H1 (cell line): ENCODE measurements at regions not wholly inside any gene's neighbourhood (a gene's known extent, or its start where the extent isn't known, plus 50 kb on each side); places are given as distances from the start of the nearest gene placed in this dataset.

Experiments
- CTCF ChIA-PET: fragments of 300-600 bp; sonication (Branson Sonifier 250); formaldehyde crosslinking; loops from one replicate; lab custom pipeline; 2021; ENCODE audit not compliant: partially characterized antibody; lab: Charles Lee
- POLR2A ChIA-PET: fragments of 300-600 bp; sonication (Branson Sonifier 250); formaldehyde crosslinking; loops from one replicate; lab custom pipeline; 2021; ENCODE audit warnings: inconsistent platforms; ENCODE audit not compliant: partially characterized antibody; lab: Charles Lee
- DNase-seq, 2 experiments: peaks; one replicate each; pipeline versions ENCODE4 v3.0.0 to v3.0.0-alpha.2; 2010 to 2022; ENCODE audit warnings: low spot score in 2 of 2, low read depth in 1 of 2, mixed read lengths in 1 of 2
- FAIRE-seq: peaks from 2 replicates; lab custom pipeline; 2011; peaks lifted over from hg19 to GRCh38; lab: Jason Lieb, UNC
- H2AFZ ChIP-seq: 2 replicates; pipeline ENCODE4 v1.8.1; 2012; ENCODE audit warnings: low read length, inconsistent platforms
- H2AK5ac ChIP-seq: 2 replicates; pipeline ENCODE4 v1.6.1; 2013; ENCODE audit warnings: low read depth, low read length
- H2BK120ac ChIP-seq: replicated peaks from 2 replicates; pipeline ENCODE3; 2013; ENCODE audit warnings: low read depth, low read length, inconsistent platforms
- H2BK12ac ChIP-seq: 2 replicates; pipeline ENCODE4 v1.6.1; 2013; ENCODE audit warnings: low read depth, low read length
- H2BK15ac ChIP-seq: 2 replicates; pipeline ENCODE4 v1.6.1; 2013; ENCODE audit warnings: low read length
- H2BK20ac ChIP-seq: 2 replicates; pipeline ENCODE4 v1.6.1; 2013; ENCODE audit warnings: low read length
- H2BK5ac ChIP-seq: 2 replicates; pipeline ENCODE4 v1.6.1; 2013; ENCODE audit warnings: low read depth, low read length
- H3K14ac ChIP-seq: 2 replicates; pipeline ENCODE4 v1.6.1; 2013; ENCODE audit warnings: inconsistent platforms; ENCODE audit not compliant: insufficient read length
- H3K18ac ChIP-seq: 2 replicates; pipeline ENCODE4 v1.6.1; 2013; ENCODE audit warnings: low read length; ENCODE audit errors: extremely low read depth
- H3K23ac ChIP-seq: 2 replicates; pipeline ENCODE4 v1.6.1; 2013; ENCODE audit warnings: inconsistent platforms; ENCODE audit not compliant: insufficient read length
- H3K23me2 ChIP-seq: 2 replicates; pipeline ENCODE4 v1.6.1; 2013; ENCODE audit warnings: low read depth, low read length
- H3K27ac ChIP-seq: 2 replicates; pipeline ENCODE4 v1.6.1; 2011; ENCODE audit warnings: low read depth, low read length, inconsistent platforms
- H3K27me3 ChIP-seq, 4 experiments: replicated peaks in 1 of 4; 1 replicate in 1 of 4; 2 replicates in 3 of 4; pipeline versions ENCODE4 v1.6.1 to v1.8.1; 2011 to 2013; ENCODE audit warnings: low read length in 3 of 4, mild to moderate bottlenecking in 3 of 4, inconsistent platforms in 2 of 4, mixed read lengths in 2 of 4, moderate library complexity in 1 of 4; ENCODE audit not compliant: control insufficient read depth in 3 of 4, insufficient read depth in 3 of 4; ENCODE audit errors: extremely low read depth in 1 of 4
- H3K36me3 ChIP-seq, 4 experiments: 2 replicates each; pipeline versions ENCODE4 v1.6.1 to v1.8.1; 2011 to 2013; ENCODE audit warnings: mild to moderate bottlenecking in 4 of 4, low read length in 3 of 4, moderate library complexity in 2 of 4, control low read depth in 1 of 4, inconsistent platforms in 1 of 4; ENCODE audit not compliant: insufficient read depth in 4 of 4, control insufficient read depth in 2 of 4
- H3K4ac ChIP-seq: replicated peaks from 2 replicates; pipeline ENCODE3; 2013; ENCODE audit warnings: low read length, low read depth, mixed read lengths, inconsistent platforms; ENCODE audit not compliant: insufficient read length
- H3K4me1 ChIP-seq, 4 experiments: replicated peaks in 1 of 4; 1 replicate in 1 of 4; 2 replicates in 3 of 4; pipeline versions ENCODE4 v1.6.1 to v1.8.1; 2011 to 2013; ENCODE audit warnings: low read length in 3 of 4, inconsistent platforms in 2 of 4, mixed read lengths in 1 of 4; ENCODE audit not compliant: insufficient read depth in 4 of 4, control insufficient read depth in 3 of 4
- H3K4me2 ChIP-seq, 2 experiments: 2 replicates each; pipeline versions ENCODE4 v1.6.1 to v1.8.1; 2011 to 2013; ENCODE audit warnings: low read depth in 2 of 2, low read length in 2 of 2, control low read depth in 1 of 2, inconsistent platforms in 1 of 2, mild to moderate bottlenecking in 1 of 2; ENCODE audit not compliant: insufficient read depth in 1 of 2
- H3K4me3 ChIP-seq, 4 experiments: fragments of 200-600, 300-600 bp in 1 of 4; sonication (generic), shearing (Covaris generic), sonication (Bioruptor Twin) in 1 of 4; 2 replicates each; pipeline versions ENCODE4 v1.5.1 to v1.8.1; 2011 to 2016; ENCODE audit warnings: low read length in 4 of 4, low read depth in 3 of 4, control low read depth in 2 of 4, inconsistent platforms in 2 of 4, mild to moderate bottlenecking in 2 of 4, mixed read lengths in 1 of 4, moderate library complexity in 1 of 4; ENCODE audit not compliant: insufficient read depth in 2 of 4; ENCODE audit errors: extremely low read depth in 1 of 4
- H3K56ac ChIP-seq: replicated peaks from 2 replicates; pipeline ENCODE3; 2013; ENCODE audit warnings: low read depth, mild to moderate bottlenecking, mixed read lengths, low read length, inconsistent platforms; ENCODE audit not compliant: insufficient read length
- H3K79me1 ChIP-seq: 2 replicates; pipeline ENCODE4 v1.6.1; 2013; ENCODE audit warnings: low read depth, low read length, control low read depth
- H3K79me2 ChIP-seq, 2 experiments: 2 replicates each; pipeline versions ENCODE4 v1.6.1 to v1.8.1; 2012 to 2013; ENCODE audit warnings: low read length in 2 of 2, mild to moderate bottlenecking in 2 of 2, inconsistent platforms in 1 of 2; ENCODE audit not compliant: insufficient read depth in 2 of 2, control insufficient read depth in 1 of 2
- H3K9ac ChIP-seq, 4 experiments: replicated peaks in 1 of 4; 1 replicate in 1 of 4; 2 replicates in 3 of 4; pipeline versions ENCODE4 v1.6.1 to v1.8.1; 2011 to 2013; ENCODE audit warnings: low read depth in 3 of 4, low read length in 3 of 4, control low read depth in 2 of 4, mild to moderate bottlenecking in 2 of 4, moderate library complexity in 2 of 4, inconsistent platforms in 1 of 4; ENCODE audit errors: extremely low read depth in 1 of 4
- H3K9me3 ChIP-seq, 2 experiments: 2 replicates each; pipeline versions ENCODE4 v1.6.1 to v1.8.1; 2012 to 2013; ENCODE audit warnings: mild to moderate bottlenecking in 2 of 2, moderate library complexity in 2 of 2, control low read depth in 1 of 2, inconsistent platforms in 1 of 2, low read depth in 1 of 2, low read length in 1 of 2, mixed read lengths in 1 of 2; ENCODE audit not compliant: insufficient read depth in 2 of 2
- H4K20me1 ChIP-seq, 2 experiments: replicated peaks in 1 of 2; 2 replicates each; pipeline versions ENCODE3 to v1.8.1; 2011 to 2013; ENCODE audit warnings: inconsistent platforms in 2 of 2, low read length in 2 of 2, mild to moderate bottlenecking in 1 of 2; ENCODE audit not compliant: insufficient read depth in 2 of 2, control insufficient read depth in 1 of 2
- H4K5ac ChIP-seq: 2 replicates; pipeline ENCODE4 v1.6.1; 2013; ENCODE audit warnings: low read length, low read depth, mixed read lengths, inconsistent platforms; ENCODE audit not compliant: insufficient read length
- H4K8ac ChIP-seq: 2 replicates; pipeline ENCODE4 v1.8.0; 2013; ENCODE audit warnings: mild to moderate bottlenecking, moderate library complexity, low read length, inconsistent platforms; ENCODE audit not compliant: insufficient read depth; ENCODE audit errors: extremely low read depth
- H4K91ac ChIP-seq: replicated peaks from 2 replicates; pipeline ENCODE3; 2013; ENCODE audit warnings: low read length, mixed read lengths, inconsistent platforms; ENCODE audit not compliant: insufficient read length
- BCL11A ChIP-seq, 2 experiments: IDR thresholded peaks; one replicate each; pipeline ENCODE4 v1.6.1; 2011; ENCODE audit warnings: low read depth in 2 of 2, low read length in 2 of 2, mild to moderate bottlenecking in 2 of 2
- KDM1A ChIP-seq: fragments of 200-600, 300-600 bp; sonication (generic); IDR thresholded peaks from 2 replicates; pipeline ENCODE4 v1.7.1; 2016; ENCODE audit warnings: mild to moderate bottlenecking, low read length, borderline replicate concordance
- KDM5A ChIP-seq: fragments of 200-600 bp; IDR thresholded peaks from 2 replicates; pipeline ENCODE4 v1.7.1; 2012; ENCODE audit warnings: mild to moderate bottlenecking, low read length, inconsistent platforms, mixed read lengths
- MAFK ChIP-seq: IDR thresholded peaks from 2 replicates; pipeline ENCODE4 v1.6.1; 2012; ENCODE audit warnings: low read depth, mild to moderate bottlenecking, improper control_type of control experiment, low read length
- NRF1 ChIP-seq: IDR thresholded peaks from 2 replicates; pipeline ENCODE4 v1.6.1; 2011; ENCODE audit warnings: mild to moderate bottlenecking, low read depth, low read length, improper control_type of control experiment
- POLR2A ChIP-seq, 2 experiments: IDR thresholded peaks; 1 replicate in 1 of 2; 2 replicates in 1 of 2; pipeline ENCODE4 v1.6.1; 2011; ENCODE audit warnings: low read depth in 2 of 2, low read length in 2 of 2, mild to moderate bottlenecking in 2 of 2; ENCODE audit errors: control extremely low read depth in 1 of 2
- SAP30 ChIP-seq: fragments of 300-600 bp; sonication (generic); IDR thresholded peaks from 2 replicates; pipeline ENCODE4 v1.7.1; 2012; ENCODE audit warnings: low read length, moderate library complexity, mild to moderate bottlenecking, inconsistent platforms; ENCODE audit not compliant: insufficient read depth, insufficient replicate concordance
- YY1 ChIP-seq: IDR thresholded peaks from 2 replicates; pipeline ENCODE4 v1.6.1; 2011; ENCODE audit warnings: low read depth, mild to moderate bottlenecking, low read length
- ZNF274 ChIP-seq: IDR thresholded peaks from 2 replicates; pipeline ENCODE4 v1.7.0; 2012; ENCODE audit warnings: low read length, borderline replicate concordance; ENCODE audit errors: extremely low read depth
- WGBS, 2 experiments: shearing (Covaris generic) in 1 of 2; methylation state at CpG; one replicate each; pipeline versions ENCODE4 v1.1.6 to v1.1.7; 2013 to 2015; ENCODE audit warnings: low lambda C conversion rate in 2 of 2, mixed read lengths in 2 of 2, inconsistent platforms in 1 of 2, low coverage in 1 of 2, missing lambda C conversion rate in 1 of 2; ENCODE audit not compliant: insufficient replicate concordance in 2 of 2, insufficient coverage in 1 of 2, insufficient read length in 1 of 2; ENCODE audit errors: extremely low coverage in 1 of 2, missing lambda C conversion rate in 1 of 2; 5-methylcytosine and 5-hydroxymethylcytosine counted together

DNA sequence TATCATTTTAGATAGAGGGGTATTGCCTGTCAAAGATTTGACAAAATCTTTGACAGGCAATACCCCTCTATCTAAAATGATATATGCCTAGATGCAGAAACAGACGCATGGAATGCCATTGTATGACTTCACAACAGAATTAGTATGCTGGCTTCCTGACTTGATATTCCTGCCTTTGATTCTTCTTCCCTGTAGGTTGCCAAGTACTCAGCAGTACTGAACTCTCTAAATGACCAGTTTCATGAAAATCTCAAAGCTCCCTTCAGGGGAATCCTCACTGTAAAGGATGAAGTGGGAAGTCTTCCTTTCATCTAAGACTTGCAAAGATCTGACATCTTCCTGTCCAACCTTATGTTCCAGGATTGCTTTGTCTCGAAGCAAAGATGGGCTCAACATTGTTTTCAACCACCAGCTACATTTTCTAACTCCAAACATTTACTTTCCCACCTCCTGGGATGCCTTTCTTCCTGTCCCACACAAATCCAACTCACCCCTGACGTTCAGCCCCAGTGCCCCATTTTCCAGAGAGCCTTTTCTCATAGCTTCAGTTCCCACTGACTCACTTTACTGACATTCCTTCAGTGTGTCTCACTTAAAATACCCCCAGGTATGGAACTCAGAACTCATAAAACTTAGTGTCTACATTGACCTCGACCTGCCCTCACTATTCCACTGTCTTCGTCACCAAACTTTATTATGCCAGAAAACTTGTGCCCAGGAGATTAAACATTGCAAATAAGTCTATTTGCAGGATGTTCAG lies 67.3 kb upstream of the KCNJ6 start:
- no peak overlapping the region for H4K91ac ChIP-seq
- no peak overlapping the region for H3K9ac ChIP-seq
- H2AK5ac ChIP-seq = no peak overlapping the region
- H2BK5ac ChIP-seq = no peak overlapping the region
- H4K5ac ChIP-seq = no peak overlapping the region
- no peaks in the 10 kb centered on the region for H3K79me1 ChIP-seq
- TF ChIP-seq BCL11A (IDR thresholded peaks at IDR 0.05; ENCODE audit: low read depth in 2 of 2, low read length in 2 of 2) = no peak
- TF ChIP-seq ZNF274 = no peak
- no peak for TF ChIP-seq MAFK
- no peak for TF ChIP-seq KDM1A
- TF ChIP-seq POLR2A (IDR thresholded peaks at IDR 0.05; ENCODE audit: control extremely low read depth in 1 of 2, low read depth in 2 of 2, low read length in 2 of 2) = no peak
- no peak for TF ChIP-seq NRF1
- TF ChIP-seq YY1 = no peak
- TF ChIP-seq KDM5A = no peak
- TF ChIP-seq SAP30 = no peak
- H3K27ac ChIP-seq = no peak overlapping the region
- no peaks in the 10 kb centered on the region for H3K27me3 ChIP-seq
- peaks cover 3% of the 10 kb centered on the region; the same call in 1 of the 2 replicates for H3K23me2 ChIP-seq
- no peak overlapping the region for H3K4ac ChIP-seq
- H2BK12ac ChIP-seq = no peak overlapping the region
- H3K18ac ChIP-seq = no peak overlapping the region
- H2BK20ac ChIP-seq = no peak overlapping the region
- no peaks in the 10 kb centered on the region for H4K20me1 ChIP-seq
- no peak for FAIRE-seq
- no peaks in the 10 kb centered on the region; a peak in 1 of 7 replicates for H3K4me1 ChIP-seq
- no peak overlapping the region for H3K56ac ChIP-seq
- no peak overlapping the region for H3K4me2 ChIP-seq
- no peak overlapping the region for H2BK120ac ChIP-seq
- no peak overlapping the region for H4K8ac ChIP-seq
- no peaks in the 10 kb centered on the region for H3K79me2 ChIP-seq
- no peak overlapping the region for H3K23ac ChIP-seq
- no peak for DNase-seq
- POLR2A ChIA-PET = no interaction called here
- CTCF ChIA-PET = interaction anchor here (0.7 kb wide), 1 partner anchor 15 kb away, joined by 3 read pairs; no protein-coding TSS in a partner anchor
- H3K36me3 ChIP-seq = no peaks in the 10 kb centered on the region
- no peaks in the 10 kb centered on the region for H3K9me3 ChIP-seq
- H2BK15ac ChIP-seq = no peak overlapping the region
- no peak overlapping the region for H2AFZ ChIP-seq
- 77% methylated on average over 5 of the region's 5 CpGs; no CpG with 5 or more reads in 1 of the 2 experiments for whole genome bisulfite sequencing, 2 experiments
- no peak overlapping the region for H3K14ac ChIP-seq
- H3K4me3 ChIP-seq = no peak overlapping the region
